Fibroblast of skin of back (primary cell): ENCODE measurements at regions not wholly inside any gene's neighbourhood (a gene's known extent, or its start where the extent isn't known, plus 50 kb on each side); places are given as distances from the start of the nearest gene placed in this dataset.
A peak's percentile ranks its signal among the peaks of the same experiment; 100 is the strongest.

Experiments
- DNase-seq: peaks from one replicate; pipeline ENCODE4 v3.0.0-alpha.2; 2013

GRCh38 chr2:177031438-177032180 is 181.0 kb upstream of the HNRNPA3 start:
- DNase-seq = no peak

DNA sequence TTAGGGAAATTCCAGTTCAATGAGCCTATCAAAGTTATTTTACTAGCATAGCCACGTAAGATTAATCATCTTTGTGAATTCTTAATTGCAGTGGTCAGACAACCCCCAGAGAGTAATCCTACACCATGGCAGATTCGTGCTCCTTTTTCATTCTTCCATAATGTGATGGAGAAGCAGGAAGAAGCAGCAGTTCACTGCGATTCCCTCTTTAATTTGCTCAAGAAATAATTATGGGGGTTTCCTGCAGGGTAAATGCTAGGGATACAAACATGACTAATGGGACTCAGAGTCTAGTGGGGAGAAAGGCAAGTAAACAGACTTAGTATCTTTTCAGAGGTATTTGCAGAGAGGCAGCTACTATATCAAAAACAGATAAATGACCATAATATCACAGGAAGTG is 175.8 kb upstream of the HNRNPA3 start:
- DNase-seq = no peak

DNA sequence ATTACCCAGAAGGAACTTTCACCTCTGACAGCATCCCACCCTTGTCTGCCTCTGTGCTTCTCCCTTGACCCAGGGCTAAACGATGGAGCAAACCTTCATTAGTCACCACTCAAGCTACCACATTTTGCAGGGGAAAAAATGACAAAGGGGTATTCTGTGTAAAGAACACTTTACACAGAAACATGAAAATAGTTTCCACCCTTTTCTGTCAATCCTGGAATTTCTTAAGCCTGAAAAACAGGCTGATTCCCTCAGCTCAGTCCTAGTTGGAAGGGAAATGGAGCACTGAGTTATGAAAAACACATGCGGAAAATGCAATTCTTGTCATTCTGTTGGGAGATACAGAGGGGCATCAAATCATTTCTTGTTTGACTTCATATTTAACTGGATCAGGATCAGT is 175.0 kb upstream of the HNRNPA3 start:
- no peak for DNase-seq

DNA sequence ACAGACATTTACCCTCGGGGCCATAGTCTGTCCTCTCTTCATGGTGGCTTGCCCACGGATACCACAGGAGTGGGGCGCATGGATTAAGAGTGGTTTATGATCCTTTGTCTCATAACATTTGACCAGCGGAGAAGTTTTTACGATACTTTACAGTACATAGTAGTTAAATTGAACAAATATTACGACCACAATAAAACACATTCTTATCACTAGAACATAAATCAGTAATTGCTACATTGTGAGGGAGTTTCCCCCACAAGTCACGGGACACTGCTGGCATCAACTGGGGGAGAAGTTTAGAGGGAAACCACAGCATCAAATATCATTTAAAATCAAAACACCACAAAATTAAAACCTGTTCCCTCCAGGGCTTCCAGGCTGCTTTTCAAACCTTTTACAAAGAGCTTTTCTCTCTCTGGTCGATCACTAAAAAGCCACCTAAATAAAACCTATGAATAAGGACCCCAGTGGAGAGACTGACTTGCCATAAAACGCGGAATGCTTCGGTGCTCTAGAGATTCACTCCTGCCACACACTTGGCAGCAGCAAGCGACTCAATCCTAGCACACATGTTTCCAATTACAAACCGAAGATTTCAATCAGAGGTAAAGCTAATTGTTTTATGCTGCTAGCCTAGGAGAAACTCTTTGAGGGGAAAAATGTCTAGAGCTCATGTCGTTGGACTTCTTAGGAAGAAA is 173.7 kb upstream of the HNRNPA3 start:
- no peak for DNase-seq

GRCh38 chr2:177042311-177042710 is 170.3 kb upstream of the HNRNPA3 start:
- no peak for DNase-seq

DNA sequence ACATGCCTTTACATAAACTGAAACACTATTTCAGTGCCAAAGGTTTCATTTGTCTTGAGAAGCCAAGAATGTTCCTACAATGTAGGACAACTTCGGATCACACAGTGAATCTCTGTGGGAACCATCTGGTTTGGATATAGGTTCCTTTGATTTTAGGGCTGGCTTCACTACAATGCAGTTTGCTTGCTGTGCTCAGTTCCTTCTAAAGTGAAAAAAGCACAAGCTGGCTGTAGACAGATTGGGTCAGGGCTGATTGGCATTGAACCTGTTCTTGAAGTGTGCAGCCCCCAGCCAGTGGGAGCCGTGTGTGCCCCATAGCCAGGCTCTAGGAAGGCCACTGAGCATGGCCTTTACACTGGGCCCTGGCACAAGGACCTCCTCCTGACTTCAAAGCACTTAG is 167.9 kb upstream of the HNRNPA3 start:
- DNase-seq = no peak

DNA sequence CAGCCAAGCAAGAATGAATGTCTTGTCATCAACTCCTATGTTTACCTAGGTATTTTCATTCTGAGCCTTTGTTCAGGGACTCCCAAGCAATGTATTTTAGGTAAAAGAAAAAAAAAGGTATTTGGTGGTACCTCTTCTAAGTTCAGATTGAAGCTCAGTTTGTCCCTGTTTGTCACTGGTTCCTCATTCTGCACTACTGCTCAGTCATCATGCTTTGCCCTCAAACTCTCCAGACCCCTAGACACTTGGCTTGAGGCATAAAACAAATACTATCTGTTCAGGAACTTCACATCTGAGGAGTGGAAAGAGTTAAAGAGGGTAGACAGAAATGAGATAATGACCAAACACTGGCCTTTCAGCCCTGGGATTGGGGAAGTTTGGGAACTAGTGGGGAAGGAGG is 163.6 kb upstream of the HNRNPA3 start:
- no peak for DNase-seq

- no peak for DNase-seq
Observed at GRCh38 chr2:177051278-177051677, 161.3 kb upstream of the HNRNPA3 start.

GRCh38 chr2:177052471-177052870 is 160.1 kb upstream of the HNRNPA3 start:
- no peak for DNase-seq

- peak; percentile 27 for DNase-seq
Observed at GRCh38 chr2:177053038-177053437, 159.6 kb upstream of the HNRNPA3 start.

DNA sequence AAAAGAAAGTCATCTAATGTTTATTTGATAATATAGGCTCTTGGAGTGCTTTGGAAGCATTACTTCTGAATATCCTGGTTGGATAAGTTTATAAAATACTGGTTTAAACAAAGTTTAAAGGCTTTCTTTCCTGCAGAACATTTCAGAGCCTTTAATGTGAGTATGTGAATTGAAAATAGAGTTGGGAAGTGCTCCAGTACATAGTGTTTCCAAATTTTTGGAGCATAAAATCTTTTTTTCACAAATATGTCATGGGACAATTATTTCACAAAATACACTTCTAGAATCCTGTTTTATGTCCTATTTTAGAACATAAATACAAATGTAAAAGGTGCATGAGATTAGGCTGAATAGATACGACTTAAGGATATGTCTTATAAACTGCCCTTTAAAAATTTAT is 158.9 kb upstream of the HNRNPA3 start:
- no peak for DNase-seq

GRCh38 chr2:177056481-177056929 is 156.1 kb upstream of the HNRNPA3 start:
- no peak for DNase-seq

DNA sequence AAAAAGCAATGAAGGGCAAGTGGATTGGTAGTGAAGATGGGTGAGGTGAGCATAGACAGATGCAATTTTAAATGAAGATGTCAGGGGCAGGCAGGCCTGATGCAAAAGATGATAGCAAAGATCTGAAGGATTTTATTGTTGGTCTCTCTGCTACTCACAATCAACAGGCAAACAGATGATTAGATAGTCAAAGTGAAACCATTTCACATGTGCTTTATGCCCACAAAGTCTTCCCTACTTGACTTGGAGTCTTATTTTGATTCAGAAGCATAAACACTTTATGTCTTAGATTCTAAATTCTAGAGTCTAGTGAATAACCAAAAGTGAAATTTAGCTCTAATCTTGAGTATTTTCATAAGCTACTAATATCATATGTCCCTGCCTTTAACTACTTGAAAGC is 153.8 kb upstream of the HNRNPA3 start:
- no peak for DNase-seq

GRCh38 chr2:177059293-177059692 is 153.3 kb upstream of the HNRNPA3 start:
- DNase-seq = no peak

DNA sequence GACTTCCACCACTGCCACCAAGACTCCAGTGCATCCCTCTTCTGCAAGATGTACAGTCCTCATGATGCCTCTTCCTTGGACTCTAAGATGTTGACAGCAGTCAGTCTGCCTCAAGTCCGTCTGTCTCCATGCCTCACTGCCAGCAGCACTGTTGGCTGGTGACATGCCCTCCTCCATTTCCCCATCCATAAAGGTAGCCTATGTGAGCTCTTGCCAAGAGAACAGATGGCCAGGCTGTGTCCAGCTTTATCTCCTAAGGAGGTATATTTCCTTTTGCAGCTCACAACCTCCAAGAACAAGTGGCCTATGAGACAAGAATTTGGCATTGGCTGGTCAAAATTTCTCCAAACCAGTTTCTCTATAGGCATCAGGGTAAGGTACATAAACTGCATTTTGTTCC is 149.3 kb upstream of the HNRNPA3 start:
- no peak for DNase-seq

GRCh38 chr2:177064422-177064821 is 148.2 kb upstream of the HNRNPA3 start:
- no peak for DNase-seq

- no peak for DNase-seq
Observed at GRCh38 chr2:177068967-177069366, 143.6 kb upstream of the HNRNPA3 start.

DNA sequence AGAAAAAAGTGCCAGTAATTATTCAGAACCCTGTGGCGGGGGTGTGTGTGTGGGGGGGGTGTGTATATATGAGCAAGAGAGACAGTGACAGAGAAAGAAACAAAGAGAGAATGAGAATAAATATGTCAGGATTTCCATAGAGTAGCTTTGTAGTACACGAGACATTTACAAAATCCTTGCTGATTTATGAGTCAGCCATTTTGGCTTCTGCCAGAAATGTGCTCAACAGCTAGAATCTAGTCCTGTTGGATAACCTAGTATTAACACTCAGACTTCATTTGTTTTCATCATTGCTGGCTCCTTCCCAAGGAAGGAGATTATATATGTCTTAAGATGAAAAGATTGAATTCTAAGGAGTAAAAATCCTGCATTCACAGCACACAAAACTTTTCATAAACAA is 140.5 kb upstream of the HNRNPA3 start:
- DNase-seq = no peak

DNA sequence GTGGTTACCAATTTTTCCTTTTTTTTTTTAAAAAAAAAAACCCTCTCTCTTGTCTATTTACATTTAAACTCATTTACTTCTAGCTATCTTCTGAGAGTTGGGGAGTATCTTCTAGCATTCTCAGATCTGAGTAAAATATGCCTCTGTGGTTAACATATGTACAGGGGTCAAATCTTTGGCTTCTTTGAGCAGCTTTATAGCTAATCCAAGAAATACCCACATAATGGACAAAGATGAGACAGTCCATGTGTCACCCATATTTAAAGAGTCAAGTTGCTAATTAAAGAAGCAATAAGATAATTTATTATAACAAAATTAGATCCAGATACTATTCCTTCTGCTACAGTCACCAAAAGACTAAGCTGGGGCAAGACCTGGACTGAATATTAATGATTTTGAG is 139.0 kb upstream of the HNRNPA3 start:
- DNase-seq = no peak

- DNase-seq = no peak
Observed at GRCh38 chr2:177074099-177074710, 138.4 kb upstream of the HNRNPA3 start.

DNA sequence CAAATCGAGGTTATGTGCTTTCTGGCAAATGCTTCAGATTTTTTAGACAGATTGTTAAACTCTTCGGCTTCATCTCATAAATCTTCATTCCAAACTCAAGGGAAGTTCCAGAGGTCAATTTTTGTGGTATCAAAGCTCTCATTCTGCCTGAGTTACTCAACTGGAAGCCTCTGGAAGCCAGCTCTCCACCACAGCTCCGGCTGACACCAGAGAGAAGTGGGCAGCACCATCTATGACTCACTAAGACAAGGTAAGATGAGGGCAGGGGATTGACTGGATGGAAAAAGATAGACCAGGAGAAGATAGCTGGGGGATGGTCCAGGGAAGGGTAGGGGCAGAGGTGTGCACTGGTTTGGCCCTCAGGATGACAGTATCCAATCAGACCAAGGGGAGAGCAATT is 137.3 kb upstream of the HNRNPA3 start:
- no peak for DNase-seq

- no peak for DNase-seq
Observed at GRCh38 chr2:177076636-177077179, 135.9 kb upstream of the HNRNPA3 start.

GRCh38 chr2:177077778-177078177 is 134.8 kb upstream of the HNRNPA3 start:
- DNase-seq = no peak

DNA sequence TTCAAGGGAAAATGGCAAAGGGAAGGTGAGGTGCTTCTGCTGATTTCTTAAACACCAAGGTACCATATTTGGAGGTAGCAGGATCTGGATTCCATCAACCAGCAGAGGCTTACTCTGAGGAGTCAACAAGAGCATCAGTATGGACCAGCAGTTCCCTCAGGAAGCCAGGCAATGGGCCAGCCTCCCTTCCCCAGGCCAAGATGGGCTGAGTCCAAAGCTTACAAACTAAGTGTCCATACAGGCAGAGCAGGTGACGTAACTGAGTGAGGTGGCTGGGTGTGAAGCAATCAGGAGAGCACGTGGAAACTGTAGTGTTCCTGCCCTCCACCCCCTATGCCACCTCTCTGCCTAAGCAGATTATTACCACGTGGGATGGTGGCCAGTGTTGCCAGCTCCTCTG is 134.2 kb upstream of the HNRNPA3 start:
- no peak for DNase-seq
